ENCODE measurements at regions not wholly inside any gene's neighbourhood (a gene's known extent, or its start where the extent isn't known, plus 50 kb on each side); places are given as distances from the start of the nearest gene placed in this dataset.
A peak's percentile ranks its signal among the peaks of the same experiment; 100 is the strongest.
"Not testable (repeated sequence)": the region's sequence is repeated elsewhere in the genome, so short reads cannot be mapped to it uniquely, and the experiment has no call there.

DNA sequence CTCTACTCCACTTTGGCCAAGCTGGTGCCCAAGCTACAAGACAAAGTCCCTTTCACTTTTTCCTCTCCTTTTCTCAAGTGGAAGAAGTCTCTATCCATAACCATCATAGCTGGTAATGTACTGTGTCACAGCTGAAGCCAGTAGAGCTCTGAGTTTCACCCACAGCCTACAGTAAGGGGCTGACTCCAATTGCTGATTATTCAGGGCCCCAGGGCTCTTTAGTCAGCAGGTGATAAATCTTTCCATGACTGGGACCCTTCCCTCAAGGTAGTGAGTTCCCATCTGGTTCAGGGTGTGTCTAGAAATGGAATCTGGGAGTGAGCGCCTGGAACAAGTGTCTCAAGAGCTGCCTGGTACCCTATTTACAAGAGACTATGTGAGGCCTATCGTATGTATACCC lies 436.0 kb upstream of the CA10 start:
- DNase-seq (ENCODE audit: low read depth): no peak

GRCh38 chr17:52546990-52547389 lies 388.5 kb upstream of the CA10 start:
- DNase-seq (ENCODE audit: low read depth): no peak

DNA sequence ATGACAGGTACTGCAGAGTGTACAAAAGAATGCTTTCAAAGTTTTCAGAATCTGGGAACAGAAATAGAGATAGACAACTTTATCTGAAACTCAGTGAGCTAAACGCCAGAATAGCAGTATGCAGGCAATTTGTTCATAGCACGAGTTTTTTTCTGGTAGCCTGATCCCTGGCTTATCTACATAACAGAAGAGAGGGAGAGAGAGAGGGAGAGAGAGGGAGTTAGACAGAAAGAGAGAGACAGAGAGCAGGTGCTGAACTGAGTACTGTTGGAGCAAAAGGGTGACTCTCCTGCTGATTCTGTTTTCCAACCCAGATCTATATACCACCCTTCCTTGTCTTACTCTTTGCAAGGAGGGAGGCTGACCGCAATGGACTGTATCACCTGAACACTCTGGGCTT lies 388.0 kb upstream of the CA10 start:
- no peak for DNase-seq (ENCODE audit: low read depth)

DNA sequence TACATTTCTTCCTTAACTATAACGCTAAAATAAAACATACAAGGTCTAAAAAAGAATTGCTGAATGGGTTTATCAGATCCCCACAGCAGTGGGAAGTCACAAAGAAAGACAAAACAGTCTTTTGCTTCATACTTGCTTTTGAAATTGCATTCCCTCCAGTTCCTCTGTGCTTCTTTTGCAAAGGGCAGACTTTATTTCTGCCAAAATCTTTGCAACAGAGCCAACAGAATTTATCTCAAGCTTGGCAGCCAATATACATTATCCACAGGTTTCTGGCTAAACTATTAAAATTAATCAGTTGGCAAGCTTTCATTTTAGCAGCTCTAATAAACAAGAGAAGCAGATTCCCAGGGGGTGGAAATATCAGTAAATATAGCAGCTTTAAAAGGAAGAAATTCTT lies 378.9 kb upstream of the CA10 start:
- DNase-seq (ENCODE audit: low read depth): no peak

DNA sequence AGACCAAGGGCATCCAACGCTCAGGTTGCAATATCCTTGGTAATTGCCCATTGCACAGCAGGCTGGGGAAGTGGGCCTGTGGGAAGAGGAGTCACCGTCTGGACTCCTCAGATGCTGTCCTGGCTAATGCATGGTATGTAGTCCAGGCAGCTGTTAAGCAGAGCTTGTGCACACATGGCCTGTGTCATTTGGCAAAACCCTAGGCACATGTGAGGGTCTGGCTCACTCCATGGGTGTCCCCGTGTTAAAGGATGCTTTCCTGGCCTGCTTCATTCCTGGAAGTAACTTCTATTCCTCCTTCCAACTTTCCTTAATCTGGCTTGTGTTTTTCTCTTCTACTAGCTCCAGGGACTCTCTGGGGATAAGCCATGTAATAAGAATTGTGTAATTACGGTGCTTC lies 378.0 kb upstream of the CA10 start:
- no peak for DNase-seq (ENCODE audit: low read depth)

DNA sequence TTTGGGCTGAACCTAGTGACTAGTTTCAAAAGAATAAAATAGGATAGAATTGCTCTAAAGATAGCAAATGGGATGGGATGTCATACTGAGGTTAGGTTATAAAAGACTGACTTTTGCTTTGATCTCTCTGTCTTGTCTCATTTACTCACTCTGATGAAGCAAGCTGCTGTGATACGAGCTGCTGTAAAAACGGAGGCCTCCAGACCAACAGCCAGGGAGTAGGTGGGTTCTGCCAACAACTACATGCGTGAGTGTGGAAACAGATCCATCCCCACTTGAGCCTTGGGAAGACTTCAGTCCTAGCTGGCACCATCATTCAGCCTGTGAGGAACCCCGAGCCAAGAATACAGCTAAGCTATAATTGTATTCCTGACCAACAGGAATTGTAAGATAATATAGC lies 373.9 kb upstream of the CA10 start:
- no peak for DNase-seq (ENCODE audit: low read depth)

DNA sequence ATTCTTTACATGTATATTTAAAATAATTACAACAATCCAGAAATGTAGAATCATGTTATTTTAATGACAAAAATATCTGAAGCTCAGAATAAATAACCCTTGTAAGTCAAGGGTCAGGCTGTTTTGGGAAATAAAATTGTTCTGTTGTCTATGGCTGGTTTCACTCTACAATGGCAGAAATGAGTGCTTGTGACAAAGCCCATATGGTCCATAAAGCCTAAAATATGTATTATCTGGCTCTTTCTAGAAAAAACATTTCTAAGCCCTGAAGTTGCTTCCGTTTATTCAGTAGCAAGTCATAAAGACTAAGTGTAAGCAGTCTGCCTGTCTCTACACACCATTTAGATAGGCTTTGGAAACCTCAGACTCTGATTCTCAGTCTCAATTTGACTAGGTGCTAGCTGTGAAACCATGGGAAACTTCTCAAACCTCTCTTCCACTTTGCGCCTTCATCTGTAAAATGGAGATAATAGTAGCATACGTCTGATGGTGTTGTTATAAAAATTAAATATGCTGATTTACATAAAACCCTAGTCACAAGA lies 365.7 kb upstream of the CA10 start:
- no peak for DNase-seq (ENCODE audit: low read depth)

DNA sequence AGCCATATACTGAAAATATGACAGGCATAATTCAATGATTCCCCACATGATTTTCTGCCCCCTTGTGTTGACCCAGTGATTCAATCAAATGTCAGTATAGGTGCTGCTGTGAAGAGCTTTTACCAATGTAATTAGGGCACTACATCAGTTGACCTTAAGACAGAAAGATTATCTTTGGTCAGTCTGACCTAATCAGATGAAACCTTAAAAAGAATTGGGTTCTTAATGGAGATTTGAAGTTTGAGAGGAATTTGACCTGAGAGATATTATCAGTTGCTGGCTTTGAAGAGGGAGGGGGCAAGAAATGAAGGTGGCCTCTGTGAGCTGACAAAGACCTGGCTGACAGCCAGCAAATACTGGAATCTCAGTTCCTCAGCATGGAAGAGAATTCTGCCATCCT lies 358.7 kb upstream of the CA10 start:
- peak; percentile 3 for DNase-seq (ENCODE audit: low read depth)

DNA sequence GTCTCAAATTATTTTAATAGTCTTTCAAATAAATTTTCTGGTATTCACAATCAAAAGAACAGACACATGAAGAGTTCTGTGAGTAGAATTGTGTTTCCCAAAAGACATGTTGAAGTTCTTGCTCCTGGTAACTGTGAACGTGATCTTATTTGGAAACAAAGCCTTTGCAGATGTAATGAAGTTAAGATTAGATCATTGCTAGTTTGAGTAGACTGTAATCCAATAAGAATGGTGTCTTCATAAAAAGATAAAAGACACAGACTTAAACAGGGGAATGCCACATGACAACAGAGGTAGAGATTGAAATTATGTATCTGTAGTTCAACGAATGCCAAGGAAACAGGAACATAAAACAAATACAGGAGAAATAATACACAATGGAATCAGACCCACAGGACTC lies 357.4 kb upstream of the CA10 start:
- no peak for DNase-seq (ENCODE audit: low read depth)

GRCh38 chr17:52505601-52506000 lies 347.1 kb upstream of the CA10 start:
- DNase-seq (ENCODE audit: low read depth): peak; percentile 10

DNA sequence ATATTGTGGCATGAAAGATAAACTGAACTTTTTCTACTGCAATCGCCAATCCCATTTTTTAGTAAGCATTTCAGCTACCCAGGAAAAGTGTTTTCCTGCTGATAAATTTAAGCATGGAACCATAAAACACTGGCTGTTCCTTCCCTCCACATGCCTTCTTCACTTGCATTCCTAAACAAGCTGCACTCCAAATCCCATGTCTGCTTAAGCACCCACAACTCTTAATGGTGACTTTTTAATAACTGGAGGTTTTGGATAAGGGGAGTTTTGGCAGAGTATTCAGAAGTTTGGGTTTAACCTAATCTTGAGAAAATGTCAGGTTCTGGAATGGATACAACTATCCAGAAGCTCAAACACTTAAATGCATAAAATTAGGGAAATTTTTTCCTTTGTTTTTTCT lies 345.6 kb upstream of the CA10 start:
- DNase-seq (ENCODE audit: low read depth): no peak

DNA sequence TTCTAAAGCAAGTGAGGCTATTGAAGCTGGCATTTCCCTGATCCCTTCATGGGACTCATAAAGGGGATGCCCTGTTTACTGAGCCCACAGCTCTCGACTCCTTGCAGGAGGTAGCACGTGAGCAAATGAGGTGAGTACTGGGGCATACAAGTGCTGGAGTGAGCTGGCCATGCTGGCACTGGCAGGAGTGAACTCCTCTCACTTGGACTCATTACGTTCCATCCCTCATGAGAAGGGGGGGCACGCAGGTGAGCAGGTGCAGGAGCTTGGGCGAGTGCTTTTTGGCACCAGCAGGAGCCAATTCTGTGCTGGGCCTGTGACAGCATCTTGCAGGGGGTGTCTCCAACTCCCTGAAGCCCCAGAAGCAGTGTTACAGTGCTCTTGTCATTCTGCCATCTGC lies 337.1 kb upstream of the CA10 start:
- DNase-seq (ENCODE audit: low read depth): no peak

DNA sequence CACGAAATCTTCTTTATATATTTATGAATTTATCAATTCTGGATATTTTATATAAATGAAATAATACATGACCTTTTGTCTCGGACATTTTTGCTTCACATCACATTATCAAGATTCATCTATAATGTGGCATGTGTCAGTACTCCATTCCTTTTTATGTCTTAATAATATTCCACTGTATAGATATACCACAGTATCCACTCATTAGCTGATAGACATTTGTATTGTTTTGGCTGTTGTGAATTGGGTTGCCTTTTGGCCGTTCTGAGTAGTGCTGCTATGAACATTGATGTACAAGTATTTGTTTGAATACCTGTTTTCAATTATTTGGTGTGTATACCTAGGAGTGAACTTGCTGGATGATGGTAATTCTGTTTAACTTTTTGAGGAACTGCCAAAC lies 323.8 kb upstream of the CA10 start:
- DNase-seq (ENCODE audit: low read depth): no peak

- no peak for DNase-seq (ENCODE audit: low read depth)
Observed at GRCh38 chr17:52477824-52478699, 319.5 kb upstream of the CA10 start.

DNA sequence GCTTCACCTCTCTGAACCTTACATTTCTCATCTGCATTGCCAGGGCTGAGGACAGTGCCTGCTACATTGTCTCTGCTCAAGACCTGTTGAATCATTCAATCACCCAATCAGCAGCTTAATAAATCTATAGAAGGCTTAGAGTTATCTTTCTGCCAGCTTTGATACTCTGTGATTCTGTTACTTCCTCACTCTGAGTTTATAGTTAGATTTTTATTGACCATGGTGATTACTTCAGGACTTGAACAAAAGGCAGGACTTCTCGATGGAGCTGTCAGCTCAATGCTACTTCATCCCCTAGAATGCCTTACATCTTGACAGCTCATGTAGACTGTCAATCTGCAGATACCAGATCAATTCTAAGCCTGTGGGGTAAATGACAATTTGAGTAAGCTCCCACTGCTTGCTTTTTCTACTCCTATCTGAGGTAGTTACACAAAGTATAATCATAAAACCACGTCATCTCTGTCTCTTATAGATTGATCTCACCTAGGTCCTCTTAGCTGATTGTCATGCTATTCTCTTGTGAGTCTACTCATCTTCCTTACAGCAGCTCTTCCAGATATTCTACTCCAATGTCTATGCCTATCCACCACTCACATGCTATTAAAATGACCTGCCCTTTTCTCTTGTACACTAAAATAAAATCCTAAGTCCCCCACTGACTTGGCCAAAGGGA lies 318.3 kb upstream of the CA10 start:
- no peak for DNase-seq (ENCODE audit: low read depth)

DNA sequence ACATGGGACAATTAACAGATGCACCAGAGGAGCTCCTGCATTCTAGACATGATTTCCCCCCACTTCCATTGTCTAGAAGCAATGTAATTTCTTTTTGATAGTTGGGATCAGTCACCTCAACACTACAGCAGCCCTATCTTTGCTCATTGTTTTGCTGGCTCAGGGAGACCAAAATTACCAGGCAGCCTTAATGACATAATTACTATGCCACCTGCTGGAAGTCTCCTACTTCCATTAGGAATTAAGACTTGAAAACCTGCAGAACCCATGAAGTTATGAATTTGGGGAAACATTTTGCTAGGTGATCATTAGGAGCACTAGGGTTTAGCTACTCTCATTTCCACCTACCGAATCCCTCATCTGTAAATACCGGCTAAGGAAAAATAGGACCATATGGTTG lies 312.0 kb upstream of the CA10 start:
- no peak for DNase-seq (ENCODE audit: low read depth)

DNA sequence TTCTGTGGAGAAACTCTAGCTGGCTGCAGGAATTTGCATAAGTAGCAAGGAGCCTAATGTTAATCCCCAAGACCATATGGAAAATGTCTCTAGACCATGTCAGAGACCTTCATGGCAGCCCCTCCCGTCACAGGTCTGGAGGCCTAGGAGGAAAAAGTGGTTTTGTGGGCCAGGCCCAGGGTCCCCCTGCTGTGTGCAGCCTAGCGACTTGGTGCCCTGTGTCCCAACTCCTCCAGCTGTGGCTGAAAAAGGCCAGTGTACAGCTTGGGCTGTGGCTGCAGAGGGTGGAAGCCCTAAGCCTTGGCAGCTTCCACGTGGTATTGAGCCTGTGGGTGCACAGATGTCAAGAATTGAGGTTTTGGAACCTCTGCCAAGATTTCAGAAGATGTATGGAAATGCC lies 306.9 kb upstream of the CA10 start:
- no peak for DNase-seq (ENCODE audit: low read depth)

DNA sequence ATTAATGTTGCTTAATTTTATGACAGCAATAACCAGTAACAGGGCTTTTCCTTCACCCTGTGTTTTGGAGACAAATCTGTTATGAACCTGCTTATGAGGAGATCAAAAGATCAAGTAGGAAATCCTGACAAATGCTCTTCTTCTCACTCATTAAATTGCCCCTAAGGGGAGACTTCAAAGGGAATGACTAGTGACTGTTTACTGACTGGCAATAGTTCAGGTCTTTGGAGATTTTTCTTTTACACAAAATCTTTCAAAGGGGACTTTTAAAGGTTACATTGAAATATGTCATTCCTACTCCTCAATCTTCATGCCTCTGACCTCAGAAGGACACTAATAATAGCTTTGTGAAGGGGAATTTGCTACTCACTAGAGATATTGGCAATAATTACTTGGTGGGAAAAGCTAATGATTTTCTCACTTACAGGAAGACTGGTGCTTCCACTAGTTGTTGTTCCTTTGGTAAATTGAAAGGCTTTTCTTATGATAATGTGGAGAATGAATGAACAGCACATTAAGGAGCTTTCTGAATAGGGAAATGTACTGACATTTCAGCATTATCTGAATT lies 292.9 kb upstream of the CA10 start:
- no peak for DNase-seq (ENCODE audit: low read depth)

DNA sequence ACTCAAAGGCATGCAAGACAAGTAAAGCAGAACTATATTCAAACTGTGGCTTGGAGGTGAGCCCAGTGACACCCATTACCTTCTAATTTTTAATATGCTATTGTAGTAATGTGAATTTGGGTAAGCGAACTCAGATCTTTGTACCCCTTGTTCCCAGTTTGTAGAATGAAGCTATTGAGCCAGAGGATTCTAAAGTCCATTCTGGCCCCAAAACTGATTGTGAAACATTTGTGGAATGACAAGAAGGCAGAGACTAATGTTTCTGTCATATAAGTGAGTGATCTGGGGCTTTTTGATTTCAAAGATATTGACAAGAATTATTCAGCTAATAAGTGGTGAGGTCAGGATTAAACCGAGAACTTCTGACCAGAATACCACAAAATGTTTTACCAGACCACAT lies 283.8 kb upstream of the CA10 start:
- DNase-seq (ENCODE audit: low read depth): no peak

GRCh38 chr17:52420555-52421078 lies 262.1 kb upstream of the CA10 start:
- peak; percentile 10 for DNase-seq (ENCODE audit: low read depth)

DNA sequence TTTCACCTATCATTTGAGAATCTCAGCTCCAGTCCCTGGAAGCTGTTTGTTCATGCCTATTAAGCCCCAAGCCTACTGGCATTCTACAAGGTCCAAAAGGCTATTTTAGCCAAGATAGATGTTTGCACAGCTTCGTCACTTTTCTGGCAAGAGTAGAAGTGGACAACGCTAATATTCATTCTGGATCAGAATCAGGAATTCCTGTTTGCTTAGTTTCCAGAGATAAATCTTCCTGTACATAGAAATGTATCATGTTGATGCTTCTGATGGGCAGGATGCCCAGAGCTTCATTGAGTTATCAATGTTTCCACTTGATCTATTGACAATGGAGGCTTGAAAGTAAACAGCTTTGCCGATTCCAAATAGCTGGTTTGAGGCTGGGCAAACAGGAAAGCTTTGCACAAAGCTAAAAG lies 260.7 kb upstream of the CA10 start:
- DNase-seq (ENCODE audit: low read depth): peak; percentile 40

DNA sequence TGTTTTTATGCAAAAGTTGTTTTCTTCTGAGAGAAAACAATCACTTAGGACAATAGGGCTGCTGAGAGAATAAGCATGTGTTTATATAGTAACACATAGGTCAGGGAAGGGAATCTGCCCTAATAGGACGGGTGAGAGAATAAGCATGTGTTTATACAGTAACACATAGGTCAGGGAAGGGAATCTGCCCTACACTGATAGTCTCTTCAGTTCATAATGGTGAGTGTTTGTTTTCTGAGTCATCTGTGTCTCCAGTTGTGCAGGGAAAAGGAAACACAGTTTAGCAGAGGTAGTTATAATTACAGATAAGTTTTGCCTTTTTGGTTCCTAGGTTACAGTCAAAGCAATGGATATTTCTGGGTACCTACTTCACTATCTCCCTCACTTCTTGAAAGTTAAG lies 252.3 kb upstream of the CA10 start:
- peak; percentile 37 for DNase-seq (ENCODE audit: low read depth)

DNA sequence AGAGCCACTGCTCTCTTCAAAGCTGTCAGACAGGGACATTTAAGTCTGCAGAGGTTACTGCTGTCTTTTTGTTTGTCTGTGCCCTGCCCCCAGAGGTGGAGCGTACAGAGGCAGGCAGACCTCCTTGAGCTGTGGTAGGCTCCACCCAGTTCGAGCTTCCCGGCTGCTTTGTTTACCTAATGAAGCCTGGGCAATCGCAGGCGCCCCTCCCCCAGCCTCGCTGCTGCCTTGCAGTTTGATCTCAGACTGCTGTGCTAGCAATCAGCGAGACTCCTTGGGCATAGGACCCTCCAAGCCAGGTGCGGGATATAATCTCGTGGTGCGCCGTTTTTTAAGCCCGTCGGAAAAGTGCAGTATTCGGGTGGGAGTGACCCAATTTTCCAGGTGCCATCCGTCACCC lies 250.7 kb upstream of the CA10 start:
- DNase-seq (ENCODE audit: low read depth): not testable (repeated sequence)

Data from M059J (cell line).